ENCODE measurements at regions not wholly inside any gene's neighbourhood (a gene's known extent, or its start where the extent isn't known, plus 50 kb on each side); places are given as distances from the start of the nearest gene placed in this dataset.
A peak's percentile ranks its signal among the peaks of the same experiment; 100 is the strongest.

GRCh38 chr12:22740656-22741355, 115.8 kb downstream of the ETNK1 start:
- no peak for DNase-seq

GRCh38 chr12:22743700-22744099, 118.7 kb downstream of the ETNK1 start:
- no peak for DNase-seq

DNA sequence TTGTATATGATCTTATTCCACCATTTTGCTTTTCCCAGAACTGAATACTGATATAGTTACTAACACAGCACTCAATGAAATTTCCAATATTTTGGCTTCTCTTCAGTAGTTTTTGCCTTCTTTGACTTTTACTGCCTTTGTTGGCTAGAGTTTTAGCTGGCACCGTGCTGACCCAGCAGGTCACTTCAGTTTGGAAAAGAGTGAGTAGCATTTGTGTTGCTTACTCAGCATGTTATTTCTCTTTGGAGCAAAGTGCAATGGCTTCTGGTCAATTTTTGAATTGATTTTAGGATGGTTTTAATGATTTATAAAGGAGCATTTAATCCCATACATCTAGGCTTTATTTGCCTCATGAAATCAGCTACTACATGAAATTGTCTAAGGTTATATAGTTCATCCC, 119.2 kb downstream of the ETNK1 start:
- no peak for DNase-seq

DNA sequence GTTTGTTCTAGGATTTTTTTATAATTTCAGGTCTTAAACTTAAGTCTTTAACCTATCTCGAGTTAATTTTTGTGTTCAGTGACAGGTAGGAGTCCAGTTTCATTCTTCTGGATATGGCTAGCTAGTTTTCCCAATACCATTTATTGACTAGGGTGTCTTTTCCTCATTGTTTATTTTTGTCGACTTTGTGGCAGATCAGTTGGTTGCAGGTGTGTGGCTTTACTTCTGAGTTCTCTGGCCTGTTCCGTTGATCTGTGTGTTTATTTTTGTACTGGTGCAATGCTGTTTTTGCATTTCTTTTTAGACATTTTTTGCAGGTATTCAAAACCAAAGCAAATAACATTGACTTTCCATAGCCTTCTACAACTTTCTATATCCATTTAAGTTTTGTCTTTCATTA, 121.7 kb downstream of the ETNK1 start:
- DNase-seq, result no peak

GRCh38 chr12:22755629-22756028, 130.7 kb downstream of the ETNK1 start:
- DNase-seq, result no peak

DNA sequence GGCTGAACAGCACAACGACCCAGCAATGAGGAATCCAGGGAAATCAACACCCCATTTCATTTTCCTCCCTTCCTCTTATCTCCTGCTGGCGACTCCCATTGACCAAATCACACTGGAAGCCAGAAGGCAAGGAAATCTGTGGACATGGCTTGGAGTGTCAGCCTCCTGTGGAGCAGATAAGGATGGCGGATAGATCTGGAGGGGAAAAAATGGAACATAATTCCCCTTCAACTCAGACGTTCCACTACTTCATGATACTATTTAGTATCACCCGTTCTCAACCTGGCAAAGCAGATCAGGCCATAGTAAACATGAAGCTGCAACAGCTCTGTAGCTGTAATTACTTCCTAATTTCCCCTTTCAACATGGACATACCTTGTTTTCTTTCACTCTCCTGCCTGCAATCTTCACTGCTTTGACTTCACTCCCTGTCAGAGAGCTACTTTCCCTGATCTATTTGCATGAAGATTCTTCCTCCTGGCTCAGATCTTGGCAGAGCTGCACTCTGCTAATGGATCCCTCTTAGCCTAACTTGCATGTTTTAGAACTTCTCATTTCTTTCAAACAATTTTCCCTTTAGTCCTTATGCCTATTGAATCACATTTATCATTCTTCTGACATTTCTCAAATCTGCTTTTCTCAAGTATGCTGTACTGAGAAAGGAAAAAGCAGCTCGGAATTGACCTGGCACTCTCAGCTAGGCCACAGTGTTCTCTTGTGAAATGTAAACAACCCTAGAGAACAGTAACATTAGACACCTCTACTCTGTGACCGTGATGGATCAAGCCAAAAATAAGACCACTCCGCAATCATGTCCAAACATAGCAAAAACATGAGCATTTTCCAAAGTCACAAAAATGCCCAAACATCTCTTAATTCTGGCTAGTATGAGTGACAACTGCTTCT, 135.1 kb downstream of the ETNK1 start:
- DNase-seq, result no peak

DNA sequence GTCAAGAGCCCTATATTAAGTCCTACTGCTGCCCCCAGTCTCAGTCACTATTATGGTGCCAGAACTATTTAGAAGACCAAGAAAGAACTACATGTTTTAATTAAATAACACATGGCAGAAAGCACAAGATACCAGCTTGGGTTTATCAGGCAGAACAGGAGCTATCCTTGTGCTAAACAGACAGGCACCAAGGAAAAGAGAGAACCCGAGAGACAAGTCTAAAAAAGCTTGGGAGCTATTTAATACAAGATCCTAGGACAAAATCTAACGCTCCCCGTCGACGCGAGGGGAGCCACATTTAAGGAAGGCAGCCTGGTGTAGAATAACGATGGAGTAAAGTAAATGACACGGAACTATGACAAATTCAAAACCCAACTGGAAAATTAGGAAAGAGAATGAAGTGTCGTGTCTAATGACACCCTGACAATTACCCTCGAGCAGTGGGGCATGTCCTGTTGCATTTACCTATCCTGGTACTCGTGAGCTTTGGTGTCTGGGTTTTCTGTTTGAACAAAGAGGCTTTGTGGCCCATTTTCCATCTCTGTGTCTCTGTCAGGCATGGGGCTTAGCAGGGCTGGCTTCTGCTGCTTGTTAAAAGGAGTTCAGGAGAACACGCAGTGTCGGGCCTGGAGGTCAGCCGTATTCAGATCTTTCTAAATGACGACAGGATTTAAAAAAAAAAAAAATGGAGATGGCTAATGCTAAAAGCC, 140.6 kb downstream of the ETNK1 start:
- DNase-seq, result no peak

DNA sequence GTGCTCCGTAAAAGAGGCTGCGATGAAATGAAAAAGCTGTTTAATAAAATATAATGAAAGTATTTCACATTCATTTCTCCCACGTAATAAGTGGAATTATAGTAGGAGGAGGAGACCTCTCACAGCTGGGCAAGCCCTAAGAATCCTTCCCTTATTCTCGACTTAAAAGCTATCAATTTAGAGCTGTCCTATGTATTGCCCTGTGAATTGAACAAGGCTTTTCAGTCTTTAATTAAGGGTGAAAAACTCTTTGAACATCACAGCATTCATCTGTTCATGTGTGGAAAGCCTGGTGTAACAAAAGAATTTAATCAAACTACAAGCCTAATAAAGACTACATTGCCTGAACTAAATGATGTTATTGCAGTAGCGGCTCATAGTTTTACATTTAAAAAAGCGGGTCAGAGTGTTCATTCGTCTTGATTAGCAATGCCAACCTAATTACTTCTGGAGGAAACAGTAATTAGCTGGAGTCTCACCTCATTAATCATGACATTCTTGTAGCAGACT, 142.0 kb downstream of the ETNK1 start:
- DNase-seq, result no peak

- DNase-seq, result no peak
Observed at GRCh38 chr12:22781339-22781738, 156.4 kb downstream of the ETNK1 start.

DNA sequence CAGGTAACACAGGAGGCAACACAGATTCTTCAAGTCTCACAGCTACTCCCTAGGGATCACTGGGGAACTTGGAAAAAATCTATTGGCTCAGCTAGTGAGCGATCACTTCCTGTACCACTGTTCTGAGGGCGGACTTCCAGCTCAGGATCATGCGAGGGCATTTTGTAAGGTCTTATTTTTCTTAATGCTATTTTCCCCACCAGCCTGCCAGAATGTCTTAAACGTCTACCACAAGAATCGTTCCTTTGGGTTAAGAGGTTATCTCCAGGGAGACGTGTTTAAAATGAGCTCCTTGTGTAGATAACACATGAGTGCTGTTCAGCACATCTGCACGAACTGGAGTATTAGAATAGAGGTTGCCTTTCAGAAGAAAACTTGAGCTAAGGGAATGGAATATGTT, 162.6 kb downstream of the ETNK1 start:
- peak; percentile 18 for DNase-seq

DNA sequence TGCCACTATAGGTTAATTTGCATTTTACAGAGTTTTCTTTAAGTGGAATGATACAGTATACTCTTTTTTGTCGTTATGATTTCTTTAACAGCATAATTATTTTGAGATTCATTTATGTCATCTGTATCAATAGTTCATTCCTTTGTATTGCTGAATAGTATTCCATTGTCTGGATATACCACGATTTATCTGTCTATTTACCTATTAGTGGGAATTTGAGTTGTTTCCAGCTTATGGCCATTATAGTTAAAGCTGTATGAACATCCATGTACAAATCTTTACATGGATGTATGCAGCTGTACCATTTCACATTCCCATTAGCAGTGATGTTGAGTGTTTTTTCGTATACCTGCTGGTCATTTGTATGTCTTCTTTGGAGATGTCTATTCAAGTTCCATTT, 163.9 kb downstream of the ETNK1 start:
- DNase-seq, result no peak

- DNase-seq, result peak; percentile 40
Observed at GRCh38 chr12:22792138-22792537, 167.2 kb downstream of the ETNK1 start.

- no peak for DNase-seq
Observed at GRCh38 chr12:22794017-22794416, 169.0 kb downstream of the ETNK1 start.

- DNase-seq, result no peak
Observed at GRCh38 chr12:22796941-22797630, 172.1 kb downstream of the ETNK1 start.

DNA sequence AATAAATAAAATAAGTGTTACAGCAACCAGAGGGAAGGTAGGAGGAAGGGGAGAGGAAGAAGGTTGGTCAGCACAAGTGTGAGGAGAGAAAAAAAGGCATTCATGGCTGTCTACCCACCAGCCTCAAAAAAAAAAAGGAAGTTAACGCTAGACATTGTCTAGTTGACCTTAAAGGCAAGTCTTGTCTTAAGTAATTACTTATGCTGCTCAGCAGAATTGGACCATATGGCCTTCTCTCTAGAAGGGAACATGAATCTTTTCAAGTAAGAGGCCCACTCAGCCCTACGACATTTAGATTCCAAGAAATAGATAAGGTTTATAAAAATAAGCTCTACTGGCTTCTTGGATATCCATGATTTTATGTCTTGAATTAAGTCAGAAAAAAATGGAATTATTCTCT, 172.7 kb downstream of the ETNK1 start:
- DNase-seq, result peak; percentile 74

DNA sequence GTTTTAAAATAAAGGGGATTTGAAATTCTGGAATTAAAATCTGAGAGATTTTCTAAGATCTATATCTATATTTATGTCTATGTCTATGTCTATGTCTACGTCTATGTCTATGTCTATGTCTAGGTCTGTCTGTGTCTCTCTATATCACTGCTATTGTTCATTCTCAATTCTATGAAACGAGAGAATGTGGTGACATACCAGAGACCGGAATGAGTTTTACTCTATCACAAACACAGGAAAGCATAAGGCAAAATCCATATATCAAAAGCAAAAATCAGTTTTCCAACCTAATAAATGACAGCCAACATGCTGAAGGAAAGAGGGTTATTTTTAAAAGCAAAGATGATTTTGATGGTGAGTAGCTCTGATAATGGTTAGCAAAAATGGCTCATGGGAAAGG, 173.1 kb downstream of the ETNK1 start:
- DNase-seq, result no peak

GRCh38 chr12:22799503-22799902, 174.5 kb downstream of the ETNK1 start:
- no peak for DNase-seq

DNA sequence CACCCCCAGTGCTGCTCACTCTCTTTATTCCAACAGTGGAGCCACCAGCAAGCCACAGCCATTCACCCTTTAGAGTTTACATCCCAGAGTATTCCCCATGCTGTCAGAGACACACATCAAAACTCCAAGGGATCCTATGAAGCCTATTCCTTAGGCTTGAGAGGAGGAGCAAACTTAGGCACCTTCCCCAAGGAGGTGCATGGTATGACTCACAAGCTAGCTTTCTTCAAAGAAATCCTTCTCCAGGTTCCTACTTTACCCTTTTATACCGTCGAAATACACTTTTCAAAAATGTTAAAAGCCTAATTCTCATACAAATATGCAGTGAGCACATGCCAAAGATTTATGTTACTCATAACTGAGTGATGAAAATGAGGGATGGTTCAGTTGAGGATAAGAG, 175.4 kb downstream of the ETNK1 start:
- DNase-seq, result no peak

DNA sequence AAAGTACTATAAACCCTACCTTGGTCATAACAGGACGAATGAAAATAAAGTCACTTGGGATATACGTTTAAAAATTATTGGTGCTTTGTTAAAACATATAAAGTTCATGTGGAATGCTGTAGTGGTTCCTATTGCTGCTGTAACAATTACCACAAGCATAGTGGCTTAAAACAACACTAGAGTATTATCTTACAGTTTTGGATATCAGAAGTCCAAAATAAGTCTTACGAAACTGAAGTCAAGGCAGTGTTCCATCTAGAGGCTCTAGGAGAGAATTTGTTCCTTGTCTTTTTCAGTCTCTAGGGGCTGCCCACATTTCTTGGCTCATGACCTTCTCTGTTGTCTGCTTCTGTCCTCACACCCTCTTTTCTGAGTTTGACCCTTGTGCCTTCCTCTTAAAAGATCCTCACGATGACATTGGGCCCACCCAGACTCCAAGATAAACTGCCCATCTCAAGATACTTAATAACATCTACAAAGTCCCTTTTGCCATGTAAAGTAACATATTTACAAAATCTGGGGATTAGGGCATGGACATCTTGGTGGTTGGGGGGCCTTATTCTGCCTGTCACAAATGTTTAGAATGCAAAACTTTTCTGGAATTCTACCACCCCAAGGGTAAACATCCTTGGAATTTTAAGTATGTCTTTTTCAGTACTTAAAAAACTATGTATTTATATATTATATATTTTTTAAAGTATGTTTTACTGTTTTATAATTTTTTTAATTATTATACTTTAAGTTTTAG, 178.1 kb downstream of the ETNK1 start:
- no peak for DNase-seq

GRCh38 chr12:22803725-22804124, 178.8 kb downstream of the ETNK1 start:
- no peak for DNase-seq

- no peak for DNase-seq
Observed at GRCh38 chr12:22808860-22809259, 183.9 kb downstream of the ETNK1 start.

GRCh38 chr12:22810036-22810435, 185.1 kb downstream of the ETNK1 start:
- no peak for DNase-seq
